PC-3 (cell line): ENCODE measurements at regions not wholly inside any gene's neighbourhood (a gene's known extent, or its start where the extent isn't known, plus 50 kb on each side); places are given as distances from the start of the nearest gene placed in this dataset.

Source experiments
- ATAC-seq: fragments of 200-7000 bp; cut with Tn5 transposase; 2 replicates; pipeline ENCODE4 v1.9.1; 2020; ENCODE audit warnings: mild to moderate bottlenecking, moderate library complexity
- BruUV-seq: library from RNA; stranded (reverse); fragments of 400-500 nt; replicated peaks from 2 replicates; lab custom pipeline; 2021; lab: Mats Ljungman, UMichigan
- CTCF ChIA-PET: fragments of 300-600 bp; sonication (Branson Sonifier 250); formaldehyde crosslinking; loops from one replicate; lab custom pipeline; 2022; ENCODE audit warnings: antibody characterized with exemption; lab: Charles Lee
- POLR2A ChIA-PET: fragments of 300-600 bp; sonication (Branson Sonifier 250); formaldehyde crosslinking; loops from one replicate; lab custom pipeline; 2022; ENCODE audit warnings: antibody characterized with exemption; ENCODE audit not compliant: unreplicated experiment; lab: Charles Lee
- DNase-seq: peaks from one replicate; pipeline ENCODE4 v3.0.0-alpha.2; 2015
- H2AFZ ChIP-seq: fragments of 300-600 bp; sonication (generic); 2 replicates; pipeline ENCODE4 v1.6.0; 2016; ENCODE audit warnings: antibody characterized with exemption, low read length
- H3F3A ChIP-seq: fragments of 300-600 bp; sonication (generic); one replicate; pipeline ENCODE4 v1.6.0; 2017; ENCODE audit warnings: antibody characterized with exemption, low read length, control low read depth, mild to moderate bottlenecking; ENCODE audit not compliant: unreplicated experiment
- H3K27ac ChIP-seq: fragments of 300-600 bp; sonication (generic); 2 replicates; pipeline ENCODE4 v1.5.1; 2016; ENCODE audit warnings: mild to moderate bottlenecking, low read length
- H3K27me3 ChIP-seq: fragments of 300-600 bp; sonication (generic); 2 replicates; pipeline ENCODE4 v1.6.1; 2016; ENCODE audit warnings: low read length, mixed read lengths
- H3K36me3 ChIP-seq: fragments of 300-600 bp; sonication (generic); 2 replicates; pipeline ENCODE4 v1.6.1; 2016; ENCODE audit warnings: low read depth, mixed run types, low read length, mixed read lengths
- H3K4me1 ChIP-seq: fragments of 300-600 bp; sonication (generic); 2 replicates; pipeline ENCODE4 v1.5.1; 2016; ENCODE audit warnings: low read length; ENCODE audit not compliant: insufficient read depth
- H3K4me2 ChIP-seq: fragments of 300-600 bp; sonication (generic); 2 replicates; pipeline ENCODE4 v1.6.0; 2016; ENCODE audit warnings: low read length
- H3K4me3 ChIP-seq: fragments of 300-600 bp; sonication (generic); 2 replicates; pipeline ENCODE4 v1.5.1; 2016; ENCODE audit warnings: mild to moderate bottlenecking, low read length, mixed read lengths
- H3K79me2 ChIP-seq: fragments of 300-600 bp; sonication (generic); 2 replicates; pipeline ENCODE4 v1.6.1; 2017; ENCODE audit warnings: low read length, mixed read lengths
- H3K9ac ChIP-seq: fragments of 300-600 bp; sonication (generic); 2 replicates; pipeline ENCODE4 v1.6.0; 2016; ENCODE audit warnings: mild to moderate bottlenecking, low read length
- H3K9me2 ChIP-seq: fragments of 300-600 bp; sonication (generic); replicated peaks from 2 replicates; pipeline ENCODE4 v1.6.1; 2016; ENCODE audit warnings: mixed run types, low read length, mixed read lengths
- H3K9me3 ChIP-seq: fragments of 300-600 bp; sonication (generic); 2 replicates; pipeline ENCODE4 v1.6.1; 2016; ENCODE audit warnings: low read length, mixed read lengths
- H4K20me1 ChIP-seq: fragments of 300-600 bp; sonication (generic); 2 replicates; pipeline ENCODE4 v1.6.1; 2016; ENCODE audit warnings: low read length, mixed read lengths
- CTCF ChIP-seq: fragments of 300-600 bp; sonication (generic); conservative IDR thresholded peaks from 2 replicates; pipeline ENCODE4 v1.5.1; 2017; ENCODE audit warnings: antibody characterized with exemption, low read depth, mild to moderate bottlenecking, low read length
- EZH2 ChIP-seq: fragments of 300-600 bp; sonication (generic); IDR thresholded peaks from one replicate; pipeline ENCODE4 v1.6.1; 2017; ENCODE audit warnings: antibody characterized with exemption, mild to moderate bottlenecking, low read length; ENCODE audit not compliant: unreplicated experiment
- EZH2phosphoT487 ChIP-seq: fragments of 300-600 bp; sonication (generic); IDR thresholded peaks from 2 replicates; pipeline ENCODE4 v1.6.1; 2018; ENCODE audit warnings: mild to moderate bottlenecking, antibody characterized with exemption, low read length, borderline replicate concordance
- intact Hi-C: fragments of 100-400 bp; cut with micrococcal nuclease; formaldehyde crosslinking; loops from 2 replicates; pipeline ENCODE4 v1.9.0; 2023

GRCh38 chr1:80533775-80534334, 1266.9 kb upstream of the ADGRL2 start:
- Histone ChIP-seq H3K4me2 (no peak overlapping the region), H3K9ac (no peak overlapping the region), H4K20me1 (no peaks in the 10 kb centered on the region), H3K27ac (no peak overlapping the region), H2AFZ (no peak overlapping the region), H3K4me1 (no peaks in the 10 kb centered on the region; the same call in 1 of the 2 replicates), H3K79me2 (no peaks in the 10 kb centered on the region), H3K4me3 (no peak overlapping the region), H3K9me2 (no peaks in the 10 kb centered on the region), H3K27me3 (no peaks in the 10 kb centered on the region), H3K36me3 (no peaks in the 10 kb centered on the region), H3F3A (no peaks in the 10 kb centered on the region), H3K9me3 (no peaks in the 10 kb centered on the region)
- ChIA-PET CTCF (interaction anchor here (0.5 kb wide), 1 partner anchor 704 kb away, joined by 15 read pairs; no protein-coding TSS in a partner anchor), POLR2A (no interaction called here)
- no peak for ATAC-seq
- DNase-seq, result no peak
- intact Hi-C loops, result no loop called here
- no TSS peak for BruUV-seq
- TF ChIP-seq CTCF (no peak), EZH2phosphoT487 (no peak), EZH2 (no peak)

- Histone ChIP-seq H3K4me2 (no peak overlapping the region), H3K4me3 (no peak overlapping the region), H3K9ac (no peak overlapping the region), H3F3A (no peaks in the 10 kb centered on the region), H3K36me3 (no peaks in the 10 kb centered on the region), H3K9me3 (no peaks in the 10 kb centered on the region), H3K27me3 (no peaks in the 10 kb centered on the region), H3K9me2 (no peaks in the 10 kb centered on the region), H4K20me1 (no peaks in the 10 kb centered on the region), H2AFZ (no peak overlapping the region), H3K4me1 (no peaks in the 10 kb centered on the region; the same call in 1 of the 2 replicates), H3K79me2 (no peaks in the 10 kb centered on the region), H3K27ac (no peak overlapping the region)
- no peak for TF ChIP-seq EZH2
- TF ChIP-seq EZH2phosphoT487, result no peak
- no peak for TF ChIP-seq CTCF
- CTCF ChIA-PET, result no interaction called here
- POLR2A ChIA-PET, result no interaction called here
- intact Hi-C loops, result no loop called here
- DNase-seq (no peak), ATAC-seq (no peak)
- no TSS peak for BruUV-seq
Measured at GRCh38 chr1:80533093-80533492, 1267.6 kb upstream of the ADGRL2 start.

- Histone ChIP-seq H3K4me2 (no peak overlapping the region), H3K27ac (no peak overlapping the region), H3K79me2 (no peaks in the 10 kb centered on the region), H3K27me3 (no peaks in the 10 kb centered on the region), H3K4me1 (no peaks in the 10 kb centered on the region; the same call in 1 of the 2 replicates), H3K9me2 (no peaks in the 10 kb centered on the region), H3F3A (no peaks in the 10 kb centered on the region), H3K4me3 (no peak overlapping the region), H3K36me3 (no peaks in the 10 kb centered on the region), H4K20me1 (no peaks in the 10 kb centered on the region), H2AFZ (no peak overlapping the region), H3K9ac (no peak overlapping the region), H3K9me3 (no peaks in the 10 kb centered on the region)
- POLR2A ChIA-PET, result no interaction called here
- no peak for ATAC-seq
- BruUV-seq, result no TSS peak
- TF ChIP-seq CTCF (no peak), EZH2phosphoT487 (no peak), EZH2 (no peak)
- CTCF ChIA-PET, result no interaction called here
- intact Hi-C loops, result no loop called here
- DNase-seq, result no peak
Measured at GRCh38 chr1:80531182-80531581, 1269.6 kb upstream of the ADGRL2 start.
